Superior temporal gyrus (tissue), 1 donor: ENCODE measurements at regions not wholly inside any gene's neighbourhood (a gene's known extent, or its start where the extent isn't known, plus 50 kb on each side); places are given as distances from the start of the nearest gene placed in this dataset.
"Not testable (repeated sequence)": the region's sequence is repeated elsewhere in the genome, so short reads cannot be mapped to it uniquely, and the experiment has no call there.

Experiments
- DNase-seq: peaks from one replicate; pipeline ENCODE4 v3.0.0-alpha.2; 2016; ENCODE audit errors: extremely low spot score

DNA sequence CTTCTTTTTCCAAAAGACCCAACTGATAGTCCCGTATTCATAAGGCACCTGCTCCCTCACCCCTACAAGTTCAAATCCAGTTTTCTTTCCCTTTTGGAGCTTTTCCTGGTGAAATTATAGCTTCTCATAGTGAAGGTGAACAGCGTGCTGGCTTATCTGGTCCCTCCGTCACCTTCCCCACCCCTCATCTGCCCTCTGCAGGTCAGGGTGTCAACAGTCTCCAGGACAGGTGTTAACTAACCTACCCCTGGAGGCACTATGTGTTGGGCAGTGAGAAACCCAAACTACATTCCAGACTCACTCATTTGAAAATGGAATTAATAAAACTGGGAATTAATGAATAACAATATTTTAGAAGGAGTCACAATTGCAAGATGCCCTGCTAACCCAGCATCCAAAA, 109.0 kb upstream of the TAS2R1 start:
- DNase-seq, result no peak

DNA sequence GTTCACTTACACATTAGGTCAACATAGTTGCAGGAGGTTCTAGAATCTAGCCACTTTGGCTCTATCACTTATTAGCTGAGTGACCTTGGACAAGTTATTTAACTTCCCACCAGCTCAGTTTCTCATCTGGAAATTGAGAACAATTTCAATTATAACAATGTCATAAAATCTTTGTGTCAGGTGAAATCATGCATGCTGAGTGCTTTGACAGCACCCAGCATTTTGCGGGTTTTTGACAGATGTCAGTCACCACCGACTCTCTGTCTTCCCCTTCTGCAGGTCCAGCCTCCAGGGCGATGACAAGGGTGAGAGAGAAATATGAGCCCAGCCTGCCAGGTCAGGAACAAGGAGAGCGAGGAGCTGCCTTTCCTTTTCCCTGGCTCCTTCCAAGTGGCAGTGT, 107.1 kb upstream of the TAS2R1 start:
- DNase-seq, result no peak

DNA sequence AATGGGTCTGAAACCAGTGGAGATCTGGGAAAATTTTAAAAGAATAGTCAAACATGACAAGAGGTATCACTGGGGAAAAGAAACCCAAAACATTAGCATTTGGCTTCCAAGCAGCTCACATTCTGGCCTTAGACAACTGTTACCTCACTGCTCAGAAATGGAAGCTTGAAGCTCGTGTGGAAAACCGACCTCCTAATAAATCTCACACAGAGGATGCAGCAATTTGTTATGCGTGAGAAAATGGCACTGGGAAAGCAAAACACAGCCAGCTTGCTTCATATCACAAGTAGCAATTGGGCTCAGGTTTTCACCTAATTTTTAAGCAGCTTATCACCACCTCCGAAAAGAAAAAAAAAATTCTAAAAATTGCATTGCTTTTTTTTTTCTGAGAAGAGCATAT, 103.3 kb upstream of the TAS2R1 start:
- DNase-seq, result no peak

DNA sequence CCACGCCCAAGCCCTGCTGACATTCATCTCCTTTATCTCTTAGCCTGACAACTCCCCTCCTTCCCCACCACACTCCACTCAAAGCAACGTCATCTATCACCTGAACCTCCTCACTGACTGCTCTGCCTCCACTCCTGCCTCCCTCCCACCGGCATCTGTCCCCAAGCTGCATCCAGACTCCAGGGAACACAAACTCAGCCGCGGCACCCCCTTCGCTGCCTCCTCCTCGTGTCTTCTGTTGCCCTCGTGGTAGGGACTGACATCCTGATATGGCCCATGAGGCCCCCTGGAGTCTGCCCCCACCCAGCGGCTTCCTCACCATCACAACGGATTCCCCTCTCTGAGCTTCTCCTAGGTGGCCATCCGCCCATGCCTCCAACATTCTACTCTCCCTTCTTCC, 101.0 kb upstream of the TAS2R1 start:
- DNase-seq, result no peak

DNA sequence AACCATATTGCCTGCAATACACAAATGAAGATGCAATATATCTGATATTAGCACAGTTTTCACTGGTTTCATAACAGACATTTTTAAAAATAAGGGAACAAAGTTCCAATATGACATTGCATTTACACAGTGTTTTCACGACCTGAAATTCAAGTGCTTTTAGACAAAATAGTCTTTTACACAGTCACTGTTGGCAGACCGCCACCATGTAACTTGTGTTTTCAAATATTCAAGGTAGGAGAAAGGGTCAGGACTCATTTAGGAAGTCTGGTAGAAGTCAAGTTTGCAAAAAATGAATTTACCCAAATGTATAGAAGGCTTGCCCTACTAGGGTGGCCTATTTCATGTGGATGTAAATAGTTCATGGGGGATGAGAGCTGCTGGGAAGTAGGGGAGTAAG, 98.1 kb upstream of the TAS2R1 start:
- DNase-seq, result no peak

DNA sequence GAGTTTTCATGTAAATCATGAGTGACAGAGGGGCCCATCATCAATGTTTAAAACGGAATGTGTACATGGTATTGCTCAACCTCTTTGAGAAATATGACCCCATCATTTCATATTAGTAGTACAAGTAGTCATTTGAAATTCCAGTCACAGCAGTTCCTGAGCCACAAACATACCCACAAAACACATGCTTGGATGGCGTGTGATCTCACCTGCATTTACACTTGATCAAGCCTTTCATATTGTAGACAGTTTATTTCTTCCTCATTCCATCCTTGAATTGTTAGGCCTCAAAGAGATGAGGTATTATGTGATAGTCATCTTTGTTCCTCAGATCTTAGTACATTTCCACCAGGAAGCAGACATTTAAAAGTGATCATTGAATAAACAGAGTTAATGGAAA, 96.8 kb upstream of the TAS2R1 start:
- DNase-seq, result no peak

DNA sequence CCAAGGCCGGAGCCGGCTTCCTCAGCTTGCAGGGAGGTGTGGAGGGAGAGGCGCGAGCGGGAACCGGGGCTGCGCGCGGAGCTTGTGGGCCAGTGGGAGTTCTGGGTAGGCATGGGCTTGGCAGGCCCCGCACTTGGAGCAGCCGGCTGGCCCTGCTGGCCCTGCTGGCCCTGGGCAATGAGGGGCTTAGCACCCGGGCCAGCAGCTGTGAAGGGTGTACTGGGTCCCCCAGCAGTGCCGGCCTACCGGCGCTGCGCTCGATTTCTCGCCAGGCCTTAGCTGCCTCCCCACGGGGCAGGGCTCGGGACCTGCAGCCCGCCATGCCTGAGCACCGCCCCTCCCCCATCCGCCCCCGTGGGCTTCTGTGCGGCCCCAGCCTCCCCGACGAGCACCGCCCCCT, 95.1 kb upstream of the TAS2R1 start:
- not testable (repeated sequence) for DNase-seq

DNA sequence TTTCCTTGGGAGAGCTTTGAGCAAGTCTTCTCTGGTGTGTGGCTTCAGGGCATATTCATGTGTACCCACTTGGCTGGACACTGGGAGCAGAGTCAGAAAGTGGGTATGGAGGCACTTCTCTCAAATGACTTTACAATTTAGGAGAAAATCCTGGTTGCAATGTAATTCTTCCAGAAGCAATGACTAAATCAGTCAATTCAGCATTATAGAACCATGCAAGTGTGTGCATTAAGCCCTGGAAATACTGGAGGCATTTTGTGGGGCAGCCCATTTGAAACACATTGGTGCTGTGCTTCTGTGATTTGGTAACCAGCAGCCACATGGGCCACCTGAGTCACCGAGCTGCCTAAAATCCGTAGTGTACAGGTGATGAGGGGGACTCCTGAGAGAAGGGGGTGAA, 94.6 kb upstream of the TAS2R1 start:
- no peak for DNase-seq

DNA sequence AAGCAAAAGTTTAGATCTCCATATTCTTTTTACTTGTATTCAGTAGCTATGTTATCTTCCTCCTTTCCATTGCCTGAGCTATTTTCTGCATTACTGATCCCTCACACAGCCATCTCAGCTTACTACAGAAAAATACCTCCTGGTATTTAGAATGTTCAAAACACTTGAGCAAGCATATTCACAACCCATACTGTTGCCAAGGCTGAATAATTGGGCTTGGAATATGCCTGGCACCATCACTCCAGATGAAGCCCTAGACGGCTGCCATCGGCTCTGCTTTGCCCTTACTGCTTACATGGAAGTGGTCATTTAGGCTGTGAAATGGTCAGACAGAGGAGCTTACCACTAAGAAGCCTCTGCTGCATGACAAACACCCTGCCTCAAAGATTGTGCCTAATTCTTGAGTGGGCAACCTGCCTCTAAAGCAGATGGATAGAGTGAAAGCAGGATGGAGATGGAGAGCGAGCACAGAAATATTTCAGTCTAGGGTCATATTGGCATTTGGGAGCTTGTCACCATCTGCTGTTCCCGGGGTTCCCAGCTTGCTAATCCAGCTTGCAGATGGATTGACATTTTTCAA, 92.5 kb upstream of the TAS2R1 start:
- DNase-seq, result peak; percentile 26

DNA sequence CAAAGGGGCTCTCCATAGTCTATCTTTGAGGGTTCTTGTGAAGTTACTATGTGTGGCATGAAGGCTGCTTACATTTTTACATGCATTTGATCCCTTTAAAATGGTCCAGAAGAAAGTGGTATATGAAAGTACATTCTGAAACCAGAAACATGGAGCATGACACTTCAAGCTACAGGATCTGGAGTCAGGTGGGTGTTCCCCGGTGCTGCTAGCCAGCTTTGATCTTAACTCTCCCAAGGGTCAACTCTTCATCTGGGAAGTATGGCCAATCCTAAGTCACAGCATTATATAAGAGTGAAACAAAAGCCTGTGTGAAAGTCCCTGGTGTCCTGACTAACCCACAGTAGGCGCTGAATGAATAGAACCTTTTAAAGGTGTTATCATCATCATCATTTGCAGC, 91.0 kb upstream of the TAS2R1 start:
- no peak for DNase-seq

DNA sequence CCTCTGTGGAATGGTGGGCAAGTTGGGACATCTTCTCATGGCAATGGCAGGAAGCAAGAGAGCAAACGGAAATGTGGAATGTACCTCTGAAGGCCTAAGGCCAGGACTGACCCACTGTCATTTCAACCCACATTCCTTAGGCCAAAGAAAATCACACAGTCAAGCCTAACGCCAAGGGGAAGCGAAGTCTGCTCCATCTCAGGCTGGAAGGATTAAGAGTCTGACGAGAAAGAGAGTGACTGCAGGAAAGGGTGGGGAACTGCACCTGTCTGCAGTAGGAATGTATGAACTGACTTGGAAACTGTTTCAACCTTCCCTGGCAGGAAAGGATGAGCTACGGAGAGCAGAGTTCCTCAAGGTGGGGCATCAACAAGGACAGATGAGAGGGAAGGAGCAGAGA, 90.2 kb upstream of the TAS2R1 start:
- DNase-seq, result no peak

DNA sequence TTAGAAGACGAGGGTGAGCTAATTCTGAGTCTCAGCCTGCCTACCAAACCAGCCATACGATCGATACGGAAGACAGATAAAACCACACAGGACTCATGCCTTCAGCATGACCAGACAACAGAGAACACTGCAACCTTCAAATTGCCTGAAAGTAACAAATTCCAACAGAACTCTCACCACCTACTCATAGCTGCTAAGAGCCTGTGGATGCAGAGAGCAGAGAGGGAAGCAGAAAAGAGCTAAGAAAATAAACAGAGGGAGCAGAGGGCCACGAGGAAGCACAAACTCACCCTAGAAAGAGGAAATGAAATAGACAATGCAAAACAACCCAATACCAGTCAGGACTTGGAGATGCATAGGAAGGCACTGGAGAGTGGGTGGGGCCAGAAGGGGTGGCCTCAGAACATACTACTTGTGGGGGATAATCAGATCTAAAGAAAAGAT, 86.7 kb upstream of the TAS2R1 start:
- peak; percentile 30 for DNase-seq

DNA sequence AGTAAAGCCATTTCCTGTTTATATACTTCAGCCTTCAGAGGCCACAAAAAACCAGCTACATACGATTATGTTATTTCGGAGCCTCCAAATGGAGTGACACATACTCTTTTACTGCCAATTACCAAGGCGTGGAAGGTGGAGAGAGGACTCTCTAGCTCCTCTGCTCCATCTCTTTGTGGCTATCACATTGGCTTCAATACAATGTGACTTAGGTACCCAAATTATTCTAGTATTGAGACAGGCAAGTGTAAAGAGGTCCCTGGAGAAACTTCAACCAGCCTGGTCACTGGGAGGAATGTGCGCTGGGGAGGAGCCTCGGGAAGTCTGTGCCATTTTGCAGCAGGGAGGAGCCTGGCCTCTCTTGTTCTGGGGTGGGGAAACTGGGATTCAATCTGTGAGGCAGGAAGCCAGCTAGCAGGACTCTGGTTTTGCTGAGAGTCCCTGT, 85.8 kb upstream of the TAS2R1 start:
- DNase-seq, result no peak

DNA sequence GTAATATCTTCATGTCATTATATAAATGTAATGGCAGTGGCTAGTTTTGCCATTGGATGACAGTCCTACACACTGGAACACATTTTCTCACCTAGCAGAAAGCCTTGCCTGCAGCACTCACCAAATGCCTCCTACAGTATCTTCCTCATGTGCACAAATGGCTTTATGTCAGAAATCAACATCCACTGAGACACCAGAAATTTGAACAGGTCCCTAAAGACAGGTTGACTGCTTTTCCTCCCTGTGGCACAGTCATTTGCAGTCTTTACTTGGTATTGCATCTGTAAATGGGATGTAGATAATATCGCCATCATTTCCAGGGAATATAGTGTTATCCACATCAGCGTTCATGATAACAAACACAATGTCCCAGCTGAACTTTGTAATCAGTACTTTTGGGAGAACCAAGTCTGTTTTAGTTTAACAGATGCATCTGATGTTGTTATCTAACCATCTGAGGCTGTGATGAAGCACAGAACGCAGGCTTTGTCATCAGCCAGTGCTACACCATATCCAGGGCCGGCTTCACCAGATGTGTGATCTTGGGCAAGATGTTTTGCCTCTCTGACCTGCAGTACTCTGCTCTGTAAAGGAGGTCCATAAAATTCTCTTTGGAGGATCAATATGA, 83.9 kb upstream of the TAS2R1 start:
- no peak for DNase-seq

DNA sequence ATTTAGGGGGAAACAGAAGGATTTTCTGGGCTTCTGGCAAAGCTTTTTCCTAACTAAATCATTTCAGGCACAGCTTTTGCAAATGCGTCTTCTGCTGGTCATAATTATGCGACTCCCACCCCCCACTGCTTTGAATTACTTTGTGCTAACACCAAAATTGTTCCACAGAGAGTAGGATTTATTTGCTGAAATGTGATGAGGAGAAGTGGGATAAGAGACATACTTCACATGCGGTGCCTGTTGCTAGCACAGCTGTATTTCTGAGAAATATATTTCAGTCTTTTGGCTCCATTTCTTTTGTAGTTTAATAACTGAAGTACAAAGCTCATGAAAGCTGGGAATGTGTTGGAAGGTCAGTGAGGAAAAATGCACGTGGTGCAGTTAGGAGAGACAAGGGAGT, 83.2 kb upstream of the TAS2R1 start:
- no peak for DNase-seq

DNA sequence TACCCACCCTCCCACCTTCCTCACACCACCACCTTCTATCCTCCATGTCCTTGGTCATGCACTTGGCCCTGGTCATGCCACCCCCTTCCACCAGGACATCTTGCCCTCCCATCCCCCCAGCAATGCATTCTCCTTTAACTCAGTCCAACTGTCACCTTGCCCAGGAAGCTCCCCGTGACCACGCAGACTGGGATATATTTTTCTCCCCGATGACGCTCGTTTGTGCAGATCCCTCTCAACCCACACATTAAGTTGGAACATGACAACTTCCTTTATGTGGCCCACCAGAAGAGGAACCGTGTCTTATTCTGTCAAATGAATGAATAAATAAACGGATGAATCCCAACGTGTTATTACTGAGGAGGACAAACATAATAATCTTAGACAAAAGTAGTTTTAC, 82.8 kb upstream of the TAS2R1 start:
- DNase-seq, result no peak

DNA sequence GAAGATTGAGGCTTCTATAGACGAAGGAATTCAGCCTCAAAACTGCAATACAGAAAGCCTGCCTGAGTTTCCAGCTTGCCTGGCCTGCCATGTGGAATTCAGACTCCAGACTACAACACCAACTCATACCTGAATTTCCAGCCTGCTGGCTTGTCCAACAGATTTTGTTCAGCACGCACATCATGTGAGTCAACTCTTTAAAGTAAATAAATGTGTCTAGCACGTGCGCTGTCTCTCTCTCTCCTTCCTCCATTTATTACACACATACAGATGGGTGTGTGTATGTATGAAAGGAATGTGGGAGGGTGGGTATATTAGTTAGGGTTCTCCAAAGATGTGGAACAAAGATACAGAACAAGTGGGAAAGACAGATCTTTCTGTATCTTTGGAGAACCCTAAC, 82.4 kb upstream of the TAS2R1 start:
- no peak for DNase-seq

DNA sequence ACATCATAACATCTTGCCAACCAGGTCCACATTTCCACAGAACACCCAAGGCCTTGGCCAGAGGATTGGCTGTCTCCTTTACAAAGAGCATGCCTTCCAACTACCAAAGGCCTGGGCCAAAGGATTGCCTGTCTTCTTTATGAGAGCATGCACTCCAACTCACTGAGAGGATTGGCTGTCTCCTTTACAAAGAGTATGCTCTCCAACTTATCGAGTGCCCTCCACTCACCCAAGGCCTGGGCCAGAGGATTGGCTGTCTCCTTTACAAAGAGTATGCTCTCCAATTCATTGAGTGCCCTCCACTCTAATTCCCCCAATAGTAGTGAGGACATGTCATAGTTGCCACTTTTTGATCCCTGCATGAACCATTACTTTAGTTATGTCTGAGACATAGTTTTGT, 79.9 kb upstream of the TAS2R1 start:
- DNase-seq, result no peak

DNA sequence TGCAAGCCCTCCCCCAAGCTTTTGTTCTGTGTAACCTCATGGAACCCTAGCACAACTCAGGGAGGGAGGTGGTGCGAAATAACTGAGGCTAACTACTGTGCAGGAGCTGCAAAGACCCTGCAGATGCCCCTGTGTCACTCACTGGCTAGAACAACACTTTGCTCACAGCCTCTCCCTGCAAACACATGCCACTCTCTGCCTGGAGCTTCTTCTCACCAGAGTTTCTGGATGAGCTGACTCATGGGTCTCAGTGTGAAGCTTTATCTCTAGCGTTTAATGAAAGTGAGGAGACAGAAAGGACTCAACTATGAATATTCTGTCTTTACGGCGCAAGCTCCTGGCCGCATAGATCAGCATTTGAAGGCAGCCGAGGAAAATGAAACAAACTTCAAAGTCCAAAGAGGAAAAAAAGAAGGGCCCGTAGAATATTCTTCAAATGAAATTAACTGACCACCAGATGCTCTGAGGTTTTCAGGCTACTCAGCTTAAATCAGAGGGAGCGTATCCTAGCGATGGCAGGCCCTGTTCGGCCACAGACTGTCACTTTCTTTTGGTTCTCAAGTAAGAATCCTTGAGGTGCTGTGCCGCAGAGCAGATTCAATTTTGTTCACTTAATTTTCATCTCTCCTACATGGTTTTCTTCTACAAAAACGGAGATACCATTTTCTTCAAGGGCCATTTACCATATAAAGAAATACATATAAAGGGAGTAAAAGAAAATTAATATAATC, 77.7 kb upstream of the TAS2R1 start:
- DNase-seq, result no peak

DNA sequence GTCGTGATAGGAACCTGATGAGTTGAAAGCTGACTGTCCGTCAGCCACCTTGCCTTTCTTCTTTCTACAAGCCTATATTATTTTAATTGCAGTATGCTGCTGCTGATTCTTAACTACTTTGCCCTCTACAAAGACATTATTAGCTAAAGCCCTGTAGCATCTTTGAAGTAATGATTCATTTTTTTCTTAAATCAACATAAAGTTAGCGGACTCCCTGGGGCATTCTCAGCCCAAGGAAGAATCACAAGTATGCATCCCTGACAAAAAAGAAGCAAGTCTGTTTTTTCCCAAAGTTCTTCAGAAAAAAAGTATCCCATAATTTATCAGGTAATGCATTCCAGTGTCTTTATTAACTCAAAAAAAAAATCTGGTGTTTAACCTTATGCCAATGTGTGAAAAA, 69.5 kb upstream of the TAS2R1 start:
- DNase-seq, result no peak

DNA sequence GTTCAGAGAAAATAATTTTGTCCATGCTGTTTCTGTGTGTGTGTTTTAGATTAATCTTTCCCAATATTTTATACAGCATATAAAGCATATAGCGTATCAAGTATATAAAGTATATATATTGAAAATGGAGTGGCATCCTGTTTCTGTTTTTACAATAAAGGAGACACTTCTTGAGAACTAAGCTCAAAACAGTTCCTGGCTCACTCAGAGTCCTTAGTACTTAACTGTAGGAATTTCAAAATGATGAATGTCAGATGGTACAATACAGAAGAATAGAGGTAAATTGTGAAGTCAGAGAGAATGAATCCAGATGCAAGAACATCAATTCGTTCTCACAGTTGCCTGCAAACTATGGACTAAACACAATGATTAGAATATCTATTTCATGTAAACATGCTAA, 68.7 kb upstream of the TAS2R1 start:
- no peak for DNase-seq

DNA sequence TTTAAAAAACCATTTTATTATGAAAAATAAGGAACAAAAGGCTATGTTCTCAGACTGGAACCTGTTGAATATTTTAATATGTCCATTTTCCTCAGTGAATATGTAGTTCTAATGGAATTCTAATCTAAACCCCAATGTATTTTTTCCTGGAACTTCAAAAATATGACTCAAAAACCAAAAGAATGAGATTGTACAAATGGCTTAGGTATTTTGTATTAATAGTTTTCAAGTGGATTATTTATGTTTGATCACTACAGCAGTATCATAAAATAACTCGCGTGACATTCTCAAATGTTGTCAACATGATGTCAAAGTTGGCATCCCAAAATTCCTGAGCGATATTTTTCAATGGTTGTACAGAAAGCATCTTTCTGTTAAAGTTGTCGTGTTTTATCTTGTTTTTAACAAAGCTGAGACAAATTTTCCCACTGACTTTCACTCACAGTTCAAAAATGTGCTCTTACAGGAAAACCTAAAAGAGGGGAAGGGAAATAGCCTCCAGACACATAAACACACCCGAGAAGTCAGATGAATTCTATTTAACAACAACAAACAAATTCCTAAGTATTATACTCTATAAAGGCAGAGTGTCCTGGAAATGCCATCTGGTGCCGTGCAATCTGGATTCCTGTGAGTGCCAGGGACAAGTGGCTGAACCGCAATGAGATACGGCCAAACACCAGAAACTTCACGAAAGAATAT, 68.1 kb upstream of the TAS2R1 start:
- DNase-seq, result no peak

DNA sequence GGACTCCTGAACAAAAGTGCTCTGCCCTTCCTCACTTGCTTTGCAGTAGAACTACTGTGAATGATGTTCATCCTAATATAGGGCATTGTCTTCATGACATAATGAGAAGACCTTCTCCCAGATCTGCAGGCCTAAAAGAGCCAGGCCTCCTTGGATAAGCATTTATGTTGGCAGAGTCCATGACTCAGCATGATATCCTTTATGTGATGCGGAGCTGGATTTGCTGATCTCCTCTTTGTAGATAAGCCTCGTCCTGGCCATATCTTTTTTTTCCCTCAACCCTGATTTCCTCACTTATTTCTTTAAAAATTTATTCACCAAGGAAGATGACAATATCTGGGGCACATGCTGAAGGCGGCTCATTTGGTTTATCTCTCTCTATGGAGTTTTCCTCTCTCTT, 62.4 kb upstream of the TAS2R1 start:
- DNase-seq, result no peak
